Stimulated activated CD8-positive, alpha-beta memory T cell treated with anti-CD3 and anti-CD28 coated beads, Interleukin-15, amount 100 ng/mL, for 48 hours (primary cell): ENCODE measurements at regions not wholly inside any gene's neighbourhood (a gene's known extent, or its start where the extent isn't known, plus 50 kb on each side); places are given as distances from the start of the nearest gene placed in this dataset.
"Not testable (repeated sequence)": the region's sequence is repeated elsewhere in the genome, so short reads cannot be mapped to it uniquely, and the experiment has no call there.

ENCODE experiments used
- DNase-seq, 2 donors: peaks; one replicate each; pipeline ENCODE4 v3.0.0-alpha.2; 2020; ENCODE audit warnings: low read depth in 2 of 2

DNA sequence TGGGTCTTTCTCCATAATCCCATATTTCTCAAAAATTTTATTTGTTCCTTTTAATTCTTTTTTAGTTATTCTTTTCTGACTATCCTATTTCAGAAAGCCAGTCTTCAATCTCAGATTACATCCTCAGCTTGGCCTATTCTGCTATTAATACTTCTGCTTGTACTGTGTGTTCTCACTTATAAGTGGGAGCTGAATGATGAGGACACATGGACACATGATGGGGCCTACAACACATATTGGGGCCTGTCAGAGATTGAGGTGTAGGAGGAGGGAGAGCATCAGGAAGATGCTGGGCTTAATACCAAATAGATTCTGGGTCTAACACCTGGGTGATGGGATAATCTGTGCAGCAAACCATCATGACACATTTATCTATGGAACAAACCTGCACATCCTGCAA is 82.3 kb downstream of the MAGEE1 start:
- DNase-seq = no peak

DNA sequence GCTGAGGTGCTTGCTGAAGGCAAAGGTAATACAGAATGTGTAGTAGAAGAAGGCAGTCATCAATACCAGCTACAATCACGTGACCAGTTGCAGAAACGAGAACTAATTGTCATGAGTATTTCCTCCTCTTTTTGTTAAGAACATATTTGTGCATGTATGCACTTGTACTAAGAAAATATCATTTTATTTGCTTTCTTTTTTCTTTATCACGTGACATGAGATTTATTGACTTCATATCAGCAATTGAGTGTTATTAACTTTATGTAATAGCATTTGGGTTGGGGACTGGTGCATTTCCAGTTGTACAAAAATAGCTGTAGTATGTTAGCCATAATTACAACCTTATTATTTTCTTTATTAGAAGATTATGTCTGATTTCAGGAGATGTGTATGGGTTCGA is 90.0 kb downstream of the MAGEE1 start:
- no peak for DNase-seq

DNA sequence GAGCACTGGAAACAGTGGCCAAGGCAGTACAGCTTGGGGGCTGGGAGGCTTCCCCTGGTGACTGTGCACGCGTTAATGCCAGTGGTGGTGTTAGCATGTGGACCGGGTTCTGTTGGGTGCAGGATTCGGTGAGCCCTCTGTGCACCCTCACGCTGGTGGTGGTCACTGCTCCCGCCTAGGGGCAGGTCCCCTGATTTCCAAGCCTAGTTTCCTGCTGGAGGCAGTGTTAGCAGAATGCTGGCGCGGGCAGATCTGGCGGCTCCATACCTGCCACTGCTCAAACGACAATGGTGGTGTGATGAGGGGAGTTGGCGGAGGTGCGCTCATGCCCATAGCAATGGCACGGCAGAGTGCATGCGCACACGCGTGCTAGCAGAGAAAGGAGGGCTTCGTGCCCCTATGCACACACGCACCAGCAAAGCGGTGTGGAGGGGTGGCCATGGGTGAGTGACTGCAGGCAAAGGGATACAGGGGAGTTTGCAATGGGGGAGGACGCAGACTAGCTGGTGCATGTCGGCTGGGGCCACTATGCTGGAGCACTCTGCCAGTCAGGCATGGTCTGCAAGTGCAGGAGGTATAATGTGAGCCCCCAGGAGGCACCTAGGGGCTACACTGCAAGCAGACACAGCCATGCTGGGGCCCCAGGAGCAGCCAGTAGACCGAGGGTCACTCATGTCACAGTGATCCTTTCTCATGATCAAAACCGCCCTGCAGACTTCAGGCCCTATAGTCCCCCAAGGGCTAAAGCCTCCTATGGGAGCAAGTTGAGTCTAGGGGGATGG is 93.0 kb downstream of the MAGEE1 start:
- DNase-seq = no peak

DNA sequence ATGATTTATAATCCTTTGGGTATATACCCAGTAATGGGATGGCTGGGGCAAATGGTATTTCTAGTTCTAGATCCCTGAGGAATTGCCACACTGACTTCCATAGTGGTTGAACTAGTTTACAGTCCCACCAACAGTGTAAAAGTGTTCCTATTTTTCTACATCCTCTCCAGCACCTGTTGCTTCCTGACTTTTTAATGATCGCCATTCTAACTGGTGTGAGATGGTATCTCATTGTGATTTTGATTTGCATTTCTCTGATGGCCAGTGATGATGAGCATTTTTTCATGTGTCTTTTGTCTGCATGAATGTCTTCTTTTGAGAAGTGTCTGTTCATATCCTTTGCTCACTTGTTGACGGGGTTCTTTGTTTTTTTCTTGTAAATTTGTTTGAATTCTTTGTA is 108.2 kb downstream of the MAGEE1 start:
- DNase-seq = not testable (repeated sequence)

DNA sequence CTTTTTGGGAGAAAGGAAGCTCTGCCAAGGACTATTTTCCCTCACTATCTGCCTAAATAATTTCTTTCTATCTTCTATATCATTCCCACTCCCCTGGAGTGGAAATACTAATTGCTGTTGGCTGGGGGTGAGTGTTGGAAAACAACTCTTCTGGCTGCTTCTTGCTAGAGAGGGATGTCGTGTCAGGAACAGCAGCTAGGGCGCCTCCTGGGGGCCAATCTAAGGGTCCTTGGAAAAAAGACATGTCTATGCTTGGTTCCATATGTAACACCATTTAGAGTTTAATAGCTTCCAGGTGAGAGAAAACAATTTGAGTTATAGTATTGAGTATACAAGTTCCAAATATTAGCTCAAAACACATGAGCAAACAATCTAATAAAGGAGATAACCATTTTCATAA is 111.3 kb downstream of the MAGEE1 start:
- no peak for DNase-seq

DNA sequence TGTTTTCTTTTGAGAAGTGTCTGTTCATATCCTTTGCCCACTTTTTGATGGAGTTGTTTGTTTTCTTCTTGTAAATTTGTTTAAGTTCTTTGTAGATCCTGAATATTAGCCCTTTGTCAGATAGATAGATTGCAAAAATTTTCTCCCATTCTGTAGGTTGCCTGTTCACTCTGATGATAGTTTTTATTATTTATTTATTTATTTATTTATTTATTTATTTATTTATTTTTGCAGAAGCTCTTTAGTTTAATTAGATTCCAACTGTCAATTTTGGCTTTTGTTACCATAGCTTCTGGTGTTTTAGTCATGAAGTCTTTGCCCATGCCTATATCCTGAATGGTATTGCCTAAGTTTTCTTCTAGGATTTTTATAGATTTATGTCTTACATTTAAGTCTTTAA is 115.9 kb downstream of the MAGEE1 start:
- not testable (repeated sequence) for DNase-seq

DNA sequence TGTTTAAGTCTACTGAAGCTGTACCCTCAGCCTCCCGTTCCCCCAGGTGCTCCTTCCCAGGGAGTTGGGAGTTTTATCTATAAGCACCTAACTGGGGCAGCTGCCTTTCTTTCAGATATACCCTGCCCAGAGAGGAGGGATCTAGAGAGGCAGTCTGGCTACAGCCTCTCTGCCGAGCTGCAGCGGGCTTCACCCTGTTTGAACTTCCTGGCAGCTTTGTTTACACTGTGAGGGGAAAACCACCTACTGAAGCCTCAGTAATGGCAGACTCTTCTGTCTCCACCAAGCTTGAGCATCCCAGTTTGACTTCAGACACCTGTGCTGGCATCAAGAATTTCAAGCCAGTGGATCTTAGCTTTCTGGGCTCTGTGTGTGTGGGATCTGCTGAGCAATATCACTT is 122.5 kb downstream of the MAGEE1 start:
- DNase-seq = no peak

DNA sequence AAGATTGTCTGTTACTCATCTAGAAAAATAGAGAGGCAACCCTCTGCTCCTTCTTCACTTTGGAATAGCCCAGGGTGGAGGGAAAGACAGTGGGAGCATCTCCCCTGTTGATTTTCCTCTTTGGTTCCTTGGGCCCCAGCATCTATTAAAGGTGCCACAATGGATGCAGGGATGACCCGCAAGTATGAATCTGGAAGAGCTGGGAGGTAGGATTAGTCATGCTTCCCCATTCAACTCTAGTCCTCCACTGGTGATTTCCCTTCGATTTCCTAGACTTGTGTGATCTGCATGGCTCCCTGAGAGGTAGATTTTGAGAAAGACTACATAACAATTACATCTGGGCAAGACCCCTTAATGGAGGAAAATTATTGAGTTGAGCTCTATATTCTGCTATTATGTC is 127.8 kb downstream of the MAGEE1 start:
- no peak for DNase-seq

DNA sequence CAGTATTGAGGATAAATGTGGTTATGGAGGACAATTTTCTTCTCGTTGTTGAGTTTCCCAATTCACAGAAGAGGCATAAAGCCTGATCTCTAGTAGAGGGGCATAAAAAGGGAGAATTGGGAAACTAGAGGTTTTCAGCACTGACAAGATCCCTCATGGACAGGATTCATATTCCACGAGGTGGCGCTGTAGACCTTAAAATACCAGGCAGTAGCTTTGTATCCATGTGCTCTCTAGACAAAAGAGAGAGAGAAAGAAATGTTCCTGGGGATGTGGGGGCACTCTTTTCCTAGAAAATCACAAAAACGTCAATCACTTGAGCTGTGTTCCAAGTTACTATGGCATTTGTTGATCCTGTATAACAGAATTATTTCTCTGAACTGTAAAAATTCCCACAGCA is 128.3 kb downstream of the MAGEE1 start:
- DNase-seq = peak in 1 of 2 donors; percentile 0

DNA sequence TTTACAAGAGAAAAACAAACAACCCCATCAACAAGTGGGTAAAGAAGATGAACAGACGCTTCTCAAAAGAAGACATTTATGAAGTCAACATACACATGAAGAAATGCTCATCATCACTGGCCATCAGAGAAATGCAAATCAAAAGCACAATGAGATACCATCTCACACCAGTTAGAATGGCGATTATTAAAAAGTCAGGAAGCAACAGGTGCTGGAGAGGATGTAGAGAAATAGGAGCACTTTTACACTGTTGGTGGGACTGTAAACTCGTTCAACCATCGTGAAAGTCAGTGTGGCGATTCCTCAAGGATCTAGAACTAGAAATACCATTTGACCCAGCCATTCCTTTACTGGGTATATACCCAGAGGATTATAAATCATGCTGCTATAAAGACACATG is 137.3 kb downstream of the MAGEE1 start:
- not testable (repeated sequence) for DNase-seq

DNA sequence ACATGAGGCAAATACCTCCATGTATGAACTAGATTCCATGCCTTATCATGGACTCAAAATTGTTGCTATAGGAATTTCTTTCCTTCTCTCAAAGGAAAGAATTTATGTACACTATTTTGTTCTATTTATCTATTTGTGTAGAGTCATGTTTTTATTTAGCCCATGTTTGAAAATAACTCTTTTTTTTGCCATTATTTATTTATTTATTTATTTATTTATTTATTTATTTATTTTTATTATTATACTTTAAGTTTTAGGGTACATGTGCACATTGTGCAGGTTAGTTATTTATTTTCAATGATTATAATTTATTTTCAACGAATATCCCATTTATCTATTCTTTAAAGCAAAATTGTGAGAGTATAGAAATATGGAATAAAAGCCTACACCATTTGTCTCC is 177.9 kb downstream of the MAGEE1 start:
- DNase-seq = no peak

DNA sequence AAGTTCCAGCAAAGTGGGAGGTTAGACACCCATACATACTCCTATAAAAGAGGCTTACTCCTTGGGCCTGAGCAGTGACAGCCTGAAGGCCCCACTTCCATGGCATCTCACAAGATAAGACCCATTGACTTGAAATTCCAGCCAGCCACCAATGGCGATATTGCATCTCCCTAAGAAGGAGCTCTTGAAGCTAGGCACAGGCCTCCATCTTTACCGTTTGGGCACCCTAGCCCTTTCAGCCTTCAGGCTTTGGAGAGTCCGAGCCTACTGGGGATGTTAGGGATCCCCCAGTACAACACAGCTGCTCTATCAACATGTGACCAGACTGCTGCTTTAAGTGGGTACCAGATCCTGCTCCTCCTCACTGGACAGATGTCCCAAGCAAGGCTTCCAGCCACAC is 189.5 kb downstream of the MAGEE1 start:
- DNase-seq = no peak

DNA sequence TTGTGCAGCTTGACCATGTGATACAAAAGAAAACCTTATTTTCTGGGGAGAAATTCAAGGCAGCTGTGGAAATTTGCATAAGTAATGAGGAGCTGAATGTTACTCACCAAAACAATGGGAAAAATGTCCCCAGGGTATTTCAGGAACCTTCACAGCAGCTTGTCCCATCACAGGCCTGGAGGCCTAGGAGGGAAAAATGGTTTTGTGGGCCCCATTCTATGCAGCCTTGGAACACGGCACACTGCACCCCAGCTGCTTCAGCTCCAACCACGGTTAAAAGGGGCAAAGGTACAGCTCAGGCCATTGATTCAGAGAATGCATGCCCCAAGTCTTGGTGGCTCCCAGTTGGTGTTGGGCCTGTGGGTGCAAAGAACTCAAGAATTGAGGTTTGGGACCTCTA is 216.1 kb downstream of the MAGEE1 start:
- DNase-seq = no peak

DNA sequence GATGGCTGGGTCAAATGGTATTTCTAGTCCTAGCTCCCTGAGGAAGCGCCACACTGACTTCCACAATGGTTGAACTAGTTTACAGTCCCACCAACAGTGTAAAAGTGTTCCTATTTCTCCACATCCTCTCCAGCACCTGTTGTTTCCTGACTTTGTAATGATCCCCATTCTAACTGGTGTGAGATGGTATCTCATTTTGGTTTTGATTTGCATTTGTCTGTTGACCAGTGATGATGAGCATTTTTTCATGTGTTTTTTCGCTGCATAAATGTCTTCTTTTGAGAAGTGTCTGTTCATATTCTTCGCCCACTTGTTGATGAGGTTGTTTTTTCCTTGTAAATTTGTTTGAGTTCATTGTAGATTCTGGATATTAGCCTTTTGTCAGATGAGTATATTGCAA is 223.9 kb downstream of the MAGEE1 start:
- DNase-seq = not testable (repeated sequence)

DNA sequence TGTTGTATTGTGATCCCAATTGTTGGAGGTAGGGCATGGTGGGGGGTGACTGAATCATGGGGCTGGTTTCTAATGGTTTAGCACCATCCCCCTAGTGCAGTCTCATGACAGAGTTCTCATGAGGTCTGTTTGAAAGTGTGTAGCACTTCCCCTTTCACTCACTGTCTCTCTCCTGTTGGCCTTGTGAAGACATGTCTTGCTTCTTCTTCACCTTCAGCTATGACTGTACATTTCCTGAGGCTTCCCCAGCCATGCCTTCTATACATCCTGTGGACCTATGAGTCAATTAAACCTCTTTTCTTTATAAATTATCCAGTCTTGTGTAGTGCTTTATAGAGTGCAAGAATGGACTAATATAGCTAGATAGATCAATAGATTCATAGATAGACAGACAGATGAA is 230.0 kb downstream of the MAGEE1 start:
- no peak for DNase-seq
